WERI-Rb-1 (cell line): ENCODE measurements at regions not wholly inside any gene's neighbourhood (a gene's known extent, or its start where the extent isn't known, plus 50 kb on each side); places are given as distances from the start of the nearest gene placed in this dataset.

ENCODE experiments used
- DNase-seq: peaks from one replicate; pipeline ENCODE4 v3.0.0-alpha.2; 2020
- H3K27ac ChIP-seq: fragments of 250-450 bp; sonication (Bioruptor Pico); 2 replicates; pipeline ENCODE4 v1.5.1; 2020; ENCODE audit warnings: mild to moderate bottlenecking, moderate library complexity
- H3K27me3 ChIP-seq: fragments of 250-450 bp; sonication (Bioruptor Pico); 2 replicates; pipeline ENCODE4 v1.5.1; 2021; ENCODE audit warnings: mild to moderate bottlenecking, low read depth, moderate library complexity; ENCODE audit not compliant: insufficient read depth, severe bottlenecking
- H3K36me3 ChIP-seq: fragments of 250-450 bp; sonication (Bioruptor Pico); 2 replicates; pipeline ENCODE4 v1.5.1; 2020; ENCODE audit warnings: mild to moderate bottlenecking, moderate library complexity
- H3K4me3 ChIP-seq: 2 replicates; pipeline ENCODE4 v1.5.1; 2011; ENCODE audit warnings: low read depth, mild to moderate bottlenecking, control low read depth, low read length
- H3K9me3 ChIP-seq: fragments of 250-450 bp; sonication (Bioruptor Pico); 2 replicates; pipeline ENCODE4 v1.5.1; 2021; ENCODE audit warnings: mild to moderate bottlenecking, moderate library complexity; ENCODE audit not compliant: severe bottlenecking
- TF ChIP-seq, protein P1 (sequence below): IDR thresholded peaks from 2 replicates; pipeline ENCODE4 v1.5.1; 2011; ENCODE audit warnings: low read depth, mild to moderate bottlenecking, control low read depth, inconsistent platforms, low read length

- no peak for DNase-seq
- TF ChIP-seq, protein P1, sequence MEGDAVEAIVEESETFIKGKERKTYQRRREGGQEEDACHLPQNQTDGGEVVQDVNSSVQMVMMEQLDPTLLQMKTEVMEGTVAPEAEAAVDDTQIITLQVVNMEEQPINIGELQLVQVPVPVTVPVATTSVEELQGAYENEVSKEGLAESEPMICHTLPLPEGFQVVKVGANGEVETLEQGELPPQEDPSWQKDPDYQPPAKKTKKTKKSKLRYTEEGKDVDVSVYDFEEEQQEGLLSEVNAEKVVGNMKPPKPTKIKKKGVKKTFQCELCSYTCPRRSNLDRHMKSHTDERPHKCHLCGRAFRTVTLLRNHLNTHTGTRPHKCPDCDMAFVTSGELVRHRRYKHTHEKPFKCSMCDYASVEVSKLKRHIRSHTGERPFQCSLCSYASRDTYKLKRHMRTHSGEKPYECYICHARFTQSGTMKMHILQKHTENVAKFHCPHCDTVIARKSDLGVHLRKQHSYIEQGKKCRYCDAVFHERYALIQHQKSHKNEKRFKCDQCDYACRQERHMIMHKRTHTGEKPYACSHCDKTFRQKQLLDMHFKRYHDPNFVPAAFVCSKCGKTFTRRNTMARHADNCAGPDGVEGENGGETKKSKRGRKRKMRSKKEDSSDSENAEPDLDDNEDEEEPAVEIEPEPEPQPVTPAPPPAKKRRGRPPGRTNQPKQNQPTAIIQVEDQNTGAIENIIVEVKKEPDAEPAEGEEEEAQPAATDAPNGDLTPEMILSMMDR, result no peak
- Histone ChIP-seq H3K9me3 (no peaks in the 10 kb centered on the region), H3K4me3 (no peak overlapping the region), H3K27ac (no peak overlapping the region), H3K27me3 (peaks cover 13% of the 10 kb centered on the region), H3K36me3 (no peaks in the 10 kb centered on the region)
Measured at GRCh38 chr6:62441182-62441581, 155.2 kb upstream of the KHDRBS2 start.

DNA sequence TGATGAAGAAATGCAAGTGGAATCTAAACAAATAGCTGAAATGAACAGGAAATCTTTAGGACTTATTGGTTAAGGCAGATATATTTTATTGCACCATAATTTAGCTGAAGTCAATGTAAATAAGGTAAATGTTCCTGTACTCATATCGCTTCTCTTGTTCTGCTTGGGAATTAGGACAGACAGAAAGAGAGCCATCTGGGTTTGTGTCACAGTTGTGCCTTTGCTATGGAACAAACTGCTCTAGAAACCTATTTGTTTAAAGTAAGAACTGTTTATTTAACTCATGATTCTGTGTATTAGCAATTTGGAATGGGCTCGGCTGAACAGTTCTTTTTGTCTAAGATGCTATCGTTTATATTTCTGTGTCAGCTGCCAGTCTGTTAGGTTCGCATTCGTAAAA lies 143.8 kb upstream of the KHDRBS2 start:
- TF ChIP-seq, protein P1, result no peak
- Histone ChIP-seq H3K27me3 (peaks cover 29% of the 10 kb centered on the region), H3K9me3 (no peaks in the 10 kb centered on the region)

DNA sequence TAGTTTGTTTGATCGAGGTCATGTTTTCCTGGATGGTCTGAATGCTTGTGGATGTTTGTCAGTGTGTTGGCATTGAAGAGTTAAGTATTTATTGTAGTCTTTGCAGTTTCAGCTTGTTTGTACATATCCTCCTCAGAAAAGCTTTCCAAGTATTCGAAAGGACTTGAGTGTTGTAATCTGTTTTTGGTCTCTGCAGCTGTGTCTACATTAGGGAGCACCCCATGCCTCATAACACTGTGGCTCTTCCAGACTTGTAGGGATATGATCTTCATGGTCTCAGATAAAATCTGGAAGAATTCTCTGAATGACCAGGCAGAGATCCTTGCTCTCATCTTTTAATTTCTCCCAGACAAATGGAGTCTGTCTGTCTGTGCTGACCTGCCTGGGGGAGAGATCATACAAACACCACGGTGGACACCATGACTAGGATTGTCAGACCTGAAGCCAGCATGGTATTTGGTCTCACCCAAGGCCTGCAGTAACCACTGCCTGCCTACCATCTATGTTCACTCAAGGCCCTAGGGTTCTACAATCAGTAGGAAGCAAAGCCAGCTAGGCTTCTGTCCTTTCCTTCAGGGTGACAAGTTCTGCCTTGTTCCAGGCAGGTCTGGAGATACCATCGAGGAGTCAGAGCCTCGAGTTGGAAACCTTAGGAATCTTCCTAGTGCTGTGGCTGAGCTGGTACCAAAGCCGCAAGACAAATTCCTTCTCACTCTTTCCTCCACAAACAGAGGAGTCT lies 114.7 kb upstream of the KHDRBS2 start:
- no peak overlapping the region for H3K27ac ChIP-seq
- peaks cover 21% of the 10 kb centered on the region for H3K27me3 ChIP-seq
- no peak for DNase-seq
- H3K36me3 ChIP-seq, result no peaks in the 10 kb centered on the region
- no peak overlapping the region for H3K4me3 ChIP-seq
- TF ChIP-seq, protein P1, result no peak
- no peaks in the 10 kb centered on the region for H3K9me3 ChIP-seq

More for the DNA sequence above, 143.8 kb upstream of the KHDRBS2 start:
- Histone ChIP-seq H3K27ac (no peak overlapping the region), H3K4me3 (no peak overlapping the region), H3K36me3 (no peaks in the 10 kb centered on the region)
- no peak for DNase-seq

DNA sequence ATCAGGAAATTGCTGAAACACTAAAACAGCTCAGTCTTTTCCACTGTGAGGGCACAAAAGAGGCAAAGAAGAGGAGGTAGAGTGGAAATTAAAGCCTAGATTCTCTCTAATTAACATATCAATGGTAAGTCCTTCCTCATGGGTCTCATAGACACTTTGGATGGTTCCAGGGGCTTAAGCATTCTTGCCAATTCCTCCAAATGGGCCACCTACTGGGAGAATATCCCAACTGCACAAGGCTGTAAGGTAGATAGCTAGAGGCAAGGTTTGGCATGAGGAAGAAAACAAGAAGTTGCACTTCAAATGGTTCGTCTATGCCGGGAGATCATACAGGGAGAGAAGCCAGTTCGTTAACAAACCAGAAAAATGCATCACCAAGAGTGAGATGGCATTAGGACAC lies 107.6 kb upstream of the KHDRBS2 start:
- Histone ChIP-seq H3K27me3 (peaks cover 8% of the 10 kb centered on the region), H3K27ac (no peak overlapping the region), H3K36me3 (no peaks in the 10 kb centered on the region), H3K9me3 (no peaks in the 10 kb centered on the region), H3K4me3 (no peak overlapping the region)
- no peak for DNase-seq
- TF ChIP-seq, protein P1, result no peak

DNA sequence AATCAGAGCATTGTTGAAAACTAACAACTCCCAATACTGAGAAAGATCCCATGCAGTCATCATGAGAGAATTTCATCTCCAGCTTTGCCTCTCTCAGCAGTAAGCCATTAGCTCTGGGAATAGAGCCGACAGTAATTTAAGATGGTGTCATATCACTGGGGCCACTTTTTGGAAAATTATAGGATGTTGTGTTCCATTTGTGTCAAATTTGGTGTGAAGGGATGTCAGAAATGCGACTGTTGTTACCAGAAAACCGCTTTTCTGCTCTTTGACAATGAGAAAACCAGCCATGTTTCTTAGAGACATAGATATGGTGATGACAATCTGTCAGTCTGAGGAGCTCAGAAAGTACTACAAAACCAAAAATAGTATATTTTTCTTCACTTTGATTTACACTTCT lies 106.3 kb upstream of the KHDRBS2 start:
- peaks cover 12% of the 10 kb centered on the region for H3K27me3 ChIP-seq
- no peaks in the 10 kb centered on the region for H3K36me3 ChIP-seq
- TF ChIP-seq, protein P1, result no peak
- no peaks in the 10 kb centered on the region for H3K9me3 ChIP-seq
- H3K4me3 ChIP-seq, result no peak overlapping the region
- H3K27ac ChIP-seq, result no peak overlapping the region
- no peak for DNase-seq

DNA sequence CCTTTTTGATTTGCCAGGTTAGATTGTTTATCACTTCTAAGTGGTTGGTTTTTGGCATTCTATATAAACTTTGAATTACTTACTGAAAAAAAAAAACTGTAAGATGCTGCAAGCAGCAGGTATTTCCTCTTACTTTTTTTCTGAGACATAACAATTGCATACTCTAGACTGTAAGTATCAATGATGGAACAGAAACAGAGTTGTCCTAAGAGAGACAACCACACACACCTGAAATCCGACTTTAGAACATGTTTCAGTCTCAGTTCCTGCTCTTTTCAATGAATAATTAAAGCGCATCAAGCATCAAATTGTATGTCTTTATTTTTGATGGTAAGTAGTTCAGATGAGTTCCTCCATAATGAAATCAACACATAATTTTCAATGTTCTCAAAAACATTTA lies 105.3 kb upstream of the KHDRBS2 start:
- Histone ChIP-seq H3K9me3 (no peaks in the 10 kb centered on the region), H3K4me3 (no peak overlapping the region), H3K27ac (no peak overlapping the region), H3K36me3 (no peaks in the 10 kb centered on the region), H3K27me3 (peaks cover 20% of the 10 kb centered on the region)
- TF ChIP-seq, protein P1, result no peak
- no peak for DNase-seq
